NCI-H82 (cell line): ENCODE measurements at regions not wholly inside any gene's neighbourhood (a gene's known extent, or its start where the extent isn't known, plus 50 kb on each side); places are given as distances from the start of the nearest gene placed in this dataset.
"Not testable (repeated sequence)": the region's sequence is repeated elsewhere in the genome, so short reads cannot be mapped to it uniquely, and the experiment has no call there.

Experiments
- DNase-seq: peaks from one replicate; lab custom pipeline; 2025; lab: John Stamatoyannopoulos, UW

DNA sequence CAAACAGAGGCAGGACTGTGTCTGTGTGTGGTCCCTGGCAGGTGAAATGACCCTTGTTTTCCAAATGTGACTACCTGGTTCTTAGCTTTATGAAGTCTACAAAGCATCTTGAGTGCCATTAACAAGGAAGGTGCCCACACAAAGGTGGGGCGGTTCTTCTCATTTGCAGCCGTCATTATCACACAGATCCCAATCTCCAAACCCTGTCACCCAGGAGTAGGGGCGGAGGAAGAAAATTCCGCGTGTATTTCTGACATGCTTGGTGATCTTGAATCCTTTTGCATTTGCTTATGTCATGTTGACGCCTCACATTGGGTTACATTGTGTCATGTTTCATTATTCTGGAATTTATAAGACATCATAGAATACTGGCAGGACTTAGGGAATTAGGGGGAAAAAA, 277.3 kb downstream of the VRK1 start:
- no peak for DNase-seq

DNA sequence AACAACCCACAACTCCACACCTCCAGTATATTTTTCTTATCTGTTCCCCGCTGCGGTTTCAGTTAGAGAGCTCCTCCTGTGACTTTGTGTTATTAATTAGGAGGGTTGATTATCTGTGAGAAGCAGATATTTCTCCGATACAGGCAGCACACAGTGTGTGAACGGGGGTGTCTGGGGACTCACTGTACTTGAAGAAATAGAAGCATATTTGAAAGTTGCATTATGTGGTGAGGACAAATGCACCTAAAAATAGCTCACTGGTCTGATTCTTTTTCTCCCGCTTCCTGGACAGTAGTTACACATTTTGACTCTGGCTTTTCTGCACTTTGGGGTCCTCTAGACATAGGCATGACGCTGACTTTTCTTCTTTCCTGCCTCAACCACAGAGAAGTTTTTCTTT, 277.7 kb downstream of the VRK1 start:
- DNase-seq = no peak

DNA sequence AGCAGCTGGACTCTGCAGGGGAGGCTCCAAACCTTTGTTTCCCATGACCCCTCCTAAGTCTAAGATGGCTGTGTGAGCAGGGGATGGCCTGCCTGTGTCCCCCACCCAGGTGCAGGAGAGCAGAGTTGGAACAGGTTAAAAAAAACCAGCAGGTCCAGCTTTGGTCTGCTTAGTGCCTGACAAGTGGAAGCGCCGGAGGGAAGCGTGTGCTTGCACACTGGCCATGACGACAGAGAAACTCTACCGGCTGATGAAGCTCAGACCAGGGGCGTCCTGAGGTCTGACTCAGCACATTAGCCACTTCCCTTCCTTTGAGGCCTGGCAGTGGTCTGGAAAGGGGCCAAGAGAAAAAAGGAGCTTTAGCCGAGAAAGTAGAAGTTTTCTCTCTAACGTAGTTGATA, 280.1 kb downstream of the VRK1 start:
- DNase-seq = no peak

GRCh38 chr14:97077687-97078086, 280.5 kb downstream of the VRK1 start:
- DNase-seq = no peak

DNA sequence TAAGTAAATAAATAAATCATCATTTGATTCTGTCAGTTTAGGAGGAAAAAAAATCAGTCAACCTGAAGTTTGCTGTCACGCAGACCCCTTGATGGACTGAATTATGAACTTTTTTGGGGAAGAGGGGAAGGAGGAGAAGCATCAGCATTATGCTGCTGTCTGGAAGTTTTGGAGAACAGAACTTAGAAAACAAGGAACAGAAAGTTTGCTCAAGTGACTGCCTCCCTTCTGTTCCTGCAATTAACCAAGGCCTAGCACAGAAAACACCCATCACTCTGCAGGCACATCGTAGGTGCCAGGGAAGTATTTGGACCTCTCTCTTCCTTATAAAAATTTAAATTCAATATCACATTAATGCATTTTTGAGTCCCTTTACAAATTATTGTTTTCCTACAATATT, 283.8 kb downstream of the VRK1 start:
- no peak for DNase-seq

DNA sequence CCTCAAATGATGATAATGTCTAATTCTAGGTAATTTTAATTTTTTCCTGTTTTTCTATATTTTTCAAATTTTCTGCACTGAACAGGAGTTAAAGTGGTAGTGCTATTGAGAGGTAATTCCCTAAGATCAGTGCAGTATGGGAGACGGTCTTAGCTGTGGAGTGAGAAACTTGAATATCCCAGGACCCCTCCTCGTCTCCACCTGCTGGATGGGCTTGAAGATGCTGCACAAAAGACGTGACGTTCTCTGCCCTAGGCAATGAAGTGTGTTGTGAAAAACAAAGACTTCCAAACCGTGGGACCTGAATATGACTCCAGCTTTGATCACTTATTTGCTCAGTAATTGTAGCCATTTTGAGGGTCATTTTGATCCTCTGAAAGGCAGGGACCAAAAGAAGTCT, 298.1 kb downstream of the VRK1 start:
- DNase-seq = peak; percentile 19

DNA sequence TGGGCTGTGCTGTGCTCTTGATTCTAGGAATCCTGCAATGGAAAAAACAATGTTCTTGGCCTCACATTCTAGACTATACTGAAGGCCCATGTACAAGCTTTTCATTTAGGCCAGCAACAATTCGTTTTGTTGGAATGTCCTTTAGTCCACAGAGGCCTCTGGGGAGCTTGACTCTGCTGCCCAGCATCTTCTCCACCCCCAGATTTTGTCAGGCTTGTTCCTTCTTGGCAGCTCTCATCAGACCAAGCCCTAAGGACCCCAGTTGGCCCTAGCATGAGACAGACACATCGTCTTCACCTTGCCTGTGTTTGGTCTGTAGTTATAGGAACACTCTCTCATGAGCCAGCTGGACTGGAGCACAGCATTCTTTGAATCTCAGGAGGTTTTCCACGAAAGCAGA, 300.1 kb downstream of the VRK1 start:
- DNase-seq = no peak

GRCh38 chr14:97100306-97100705, 303.1 kb downstream of the VRK1 start:
- no peak for DNase-seq

DNA sequence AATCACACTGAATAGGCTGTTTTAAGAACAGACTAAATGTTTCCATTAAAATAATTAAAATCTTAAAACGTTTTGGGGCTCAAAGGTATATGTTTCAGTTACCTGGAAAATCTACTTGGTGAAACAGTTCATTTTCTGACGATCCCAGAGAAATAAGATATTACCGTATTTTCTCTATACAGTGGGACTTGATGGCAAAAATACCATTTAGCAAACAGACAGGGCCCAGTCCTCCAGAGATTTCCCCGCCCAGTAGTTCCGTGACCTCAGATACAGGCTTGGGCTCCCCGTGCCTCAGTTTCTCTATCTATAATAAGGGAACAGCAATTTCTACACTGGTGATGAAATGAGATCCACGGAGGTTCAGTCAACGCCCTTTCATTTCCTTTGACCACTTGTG, 304.4 kb downstream of the VRK1 start:
- DNase-seq = no peak

GRCh38 chr14:97104029-97104428, 306.8 kb downstream of the VRK1 start:
- DNase-seq = no peak

DNA sequence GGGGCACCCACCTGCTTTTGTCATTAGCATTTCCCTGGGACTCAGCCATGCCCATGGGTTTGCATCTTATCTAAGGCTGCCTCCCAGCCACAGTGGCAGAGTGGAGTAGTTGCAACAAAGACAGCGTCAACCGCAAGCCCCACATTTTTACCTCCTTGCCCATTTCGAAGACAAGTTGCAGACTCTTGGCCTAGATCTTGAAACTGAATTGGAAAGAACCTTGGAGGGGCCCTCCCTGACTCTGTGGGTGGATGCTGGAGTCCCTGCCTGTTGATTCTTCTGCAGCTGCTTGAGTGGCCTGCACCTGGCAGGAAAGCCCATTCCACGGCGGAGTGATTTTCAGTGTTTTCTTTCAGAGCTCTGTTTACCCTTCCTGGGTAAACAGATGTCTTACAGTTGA, 309.0 kb downstream of the VRK1 start:
- no peak for DNase-seq

DNA sequence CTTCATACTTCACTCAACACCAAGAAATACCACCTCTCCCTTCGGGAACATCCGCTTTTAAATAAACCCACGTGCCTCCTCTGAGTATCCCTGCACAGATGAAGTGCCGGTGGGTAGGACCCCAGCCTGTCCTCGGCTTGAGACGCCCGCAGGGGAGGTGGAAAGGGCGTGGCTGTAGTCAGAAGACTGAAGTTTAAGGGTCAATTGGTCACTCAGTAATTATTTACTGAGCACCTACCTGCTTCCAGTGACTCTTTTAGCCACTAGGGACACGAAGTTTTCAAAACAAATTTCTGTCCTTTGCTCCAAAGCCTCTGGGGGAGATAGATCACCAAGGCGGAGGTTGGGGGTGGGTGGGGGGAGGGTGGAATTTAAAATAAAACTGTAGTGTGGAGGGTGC, 309.4 kb downstream of the VRK1 start:
- DNase-seq = no peak

DNA sequence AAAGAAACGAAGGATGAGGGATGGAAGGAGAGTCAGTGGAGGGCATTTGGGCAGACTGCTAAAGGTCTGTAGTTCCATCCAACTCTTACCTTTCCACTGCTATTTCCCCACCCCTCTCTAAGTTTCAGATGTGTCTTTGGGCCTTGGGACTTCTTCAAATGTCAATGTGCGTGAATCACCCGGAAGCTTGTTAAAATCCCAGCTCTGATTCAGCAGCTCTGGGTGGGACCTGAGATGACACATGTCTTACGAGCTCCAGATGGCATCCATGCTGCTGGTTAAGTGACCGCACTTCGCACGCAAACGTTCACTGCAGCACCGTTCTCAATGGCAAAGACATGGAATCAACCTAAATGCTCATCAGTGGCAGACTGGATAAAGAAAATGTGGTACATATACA, 309.9 kb downstream of the VRK1 start:
- no peak for DNase-seq

- no peak for DNase-seq
Observed at GRCh38 chr14:97107760-97108159, 310.6 kb downstream of the VRK1 start.

DNA sequence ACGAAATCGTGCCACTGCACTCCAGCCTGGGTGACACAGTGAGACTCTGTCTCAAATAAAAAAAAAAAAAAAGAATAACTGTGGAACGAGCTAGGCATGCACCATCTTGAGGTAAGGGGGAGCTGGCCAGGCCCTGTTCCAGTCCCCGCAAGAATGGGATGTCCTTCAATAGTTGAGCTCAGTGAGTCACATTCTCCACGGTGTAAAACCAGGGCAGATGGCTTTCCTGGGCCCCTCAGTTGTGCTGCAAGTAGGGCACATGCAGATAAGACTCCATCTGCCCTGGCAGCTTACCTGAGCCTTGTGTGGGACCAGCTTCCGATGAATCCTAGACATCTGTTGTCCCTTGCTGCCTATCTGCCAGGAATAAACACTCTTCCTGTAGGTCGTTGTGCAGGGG, 312.1 kb downstream of the VRK1 start:
- peak; percentile 32 for DNase-seq

- peak; percentile 19 for DNase-seq
Observed at GRCh38 chr14:97113339-97113738, 316.2 kb downstream of the VRK1 start.

DNA sequence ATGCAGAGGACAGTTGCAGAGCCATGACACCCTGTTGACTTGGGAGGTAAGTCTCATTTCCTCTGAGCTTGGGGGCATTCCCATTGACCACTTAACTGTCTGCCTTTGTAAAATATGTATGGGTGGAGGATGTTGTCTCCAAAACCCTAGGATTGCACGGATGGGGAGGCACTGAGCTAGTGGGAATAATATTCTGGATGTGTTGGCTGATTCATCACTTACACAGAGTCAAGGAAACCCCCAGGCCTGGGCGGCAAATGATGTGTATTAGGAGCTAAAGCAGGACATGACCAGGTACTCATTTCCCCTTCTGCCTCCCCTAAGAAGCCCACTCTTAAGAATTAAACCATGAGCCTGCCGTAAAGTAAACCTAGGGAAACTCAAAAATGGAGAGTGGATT, 319.4 kb downstream of the VRK1 start:
- no peak for DNase-seq

DNA sequence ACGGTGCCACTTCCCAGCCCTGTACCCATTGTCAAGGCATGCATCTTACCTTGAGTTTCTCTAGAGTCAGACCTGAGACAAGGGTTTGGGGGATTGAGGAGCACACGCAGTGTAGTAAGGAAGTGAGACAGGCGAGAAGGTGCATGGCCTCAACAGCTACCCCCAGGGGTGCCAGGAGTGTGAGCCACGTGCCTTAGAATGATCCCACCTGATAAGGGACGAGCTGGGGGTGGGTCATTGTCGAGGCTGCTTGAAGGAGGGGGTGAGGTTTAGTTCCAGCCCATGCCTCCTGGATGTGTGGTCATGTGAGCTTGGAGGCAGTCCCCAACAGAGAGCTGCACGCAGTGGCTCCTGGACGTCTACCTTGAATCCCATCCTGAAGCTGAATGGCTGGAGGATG, 320.5 kb downstream of the VRK1 start:
- DNase-seq = no peak

DNA sequence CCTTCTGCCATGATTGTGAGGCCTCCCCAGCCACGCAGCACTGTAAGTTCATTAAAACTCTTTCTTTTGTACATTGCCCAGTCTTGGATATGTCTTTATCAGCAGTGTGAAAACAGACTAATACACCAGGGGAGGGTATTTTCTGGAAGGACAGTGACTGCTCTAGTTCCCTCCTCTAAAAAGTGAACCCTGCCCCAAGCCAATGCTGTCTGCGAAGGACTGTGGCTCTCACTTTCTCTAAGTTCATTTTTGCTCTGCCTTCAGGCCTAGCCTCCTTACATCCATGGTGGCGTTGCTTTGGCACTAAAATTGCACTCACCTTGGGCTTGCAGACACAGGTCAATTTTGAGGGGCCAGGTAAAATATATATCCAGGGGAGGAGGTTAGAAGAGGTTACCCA, 323.0 kb downstream of the VRK1 start:
- no peak for DNase-seq

GRCh38 chr14:97120611-97121031, 323.4 kb downstream of the VRK1 start:
- peak; percentile 38 for DNase-seq

DNA sequence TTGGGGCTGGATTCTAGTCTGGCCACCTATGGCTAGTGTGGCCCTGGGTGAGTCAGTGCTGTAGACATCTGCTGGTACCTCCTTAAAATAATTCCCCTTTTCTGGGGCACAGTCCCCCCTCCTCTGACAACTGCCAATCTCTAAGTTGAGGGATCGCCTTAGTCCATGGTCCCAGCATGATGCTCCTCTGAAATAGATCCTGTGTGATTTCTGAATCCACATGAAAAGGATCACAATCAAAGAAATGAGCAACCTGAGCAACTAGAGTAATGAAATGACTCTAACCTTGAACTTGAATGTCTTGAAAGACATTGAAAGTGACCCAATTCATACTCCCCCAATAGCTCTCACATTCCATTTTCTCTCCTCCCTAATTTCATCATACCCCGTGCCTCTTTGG, 332.5 kb downstream of the VRK1 start:
- no peak for DNase-seq

- DNase-seq = not testable (repeated sequence)
Observed at GRCh38 chr14:97135847-97136246, 338.7 kb downstream of the VRK1 start.

DNA sequence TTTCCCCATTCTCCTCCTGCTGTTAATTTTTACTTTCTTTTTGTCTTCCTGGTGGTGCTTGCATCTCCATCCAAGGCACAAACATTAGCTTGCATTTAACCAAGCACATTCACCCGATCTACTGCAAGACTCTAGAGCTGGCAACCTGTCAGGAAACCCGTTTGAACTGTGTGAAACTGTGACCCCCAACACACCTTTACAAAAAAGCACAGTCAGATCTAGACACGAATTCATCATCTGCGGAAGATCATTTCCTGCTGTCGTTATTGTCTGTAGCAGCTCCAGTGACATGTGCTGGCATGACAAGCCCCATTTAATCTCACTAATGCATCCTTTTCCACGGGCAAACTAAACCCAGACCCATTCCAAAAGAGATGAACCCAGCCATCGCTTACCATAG, 340.5 kb downstream of the VRK1 start:
- DNase-seq = no peak

- DNase-seq = peak; percentile 77
Observed at GRCh38 chr14:97138801-97139200, 341.6 kb downstream of the VRK1 start.

- no peak for DNase-seq
Observed at GRCh38 chr14:97143011-97143410, 345.8 kb downstream of the VRK1 start.
